ENCODE measurements at regions not wholly inside any gene's neighbourhood (a gene's known extent, or its start where the extent isn't known, plus 50 kb on each side); places are given as distances from the start of the nearest gene placed in this dataset.

DNA sequence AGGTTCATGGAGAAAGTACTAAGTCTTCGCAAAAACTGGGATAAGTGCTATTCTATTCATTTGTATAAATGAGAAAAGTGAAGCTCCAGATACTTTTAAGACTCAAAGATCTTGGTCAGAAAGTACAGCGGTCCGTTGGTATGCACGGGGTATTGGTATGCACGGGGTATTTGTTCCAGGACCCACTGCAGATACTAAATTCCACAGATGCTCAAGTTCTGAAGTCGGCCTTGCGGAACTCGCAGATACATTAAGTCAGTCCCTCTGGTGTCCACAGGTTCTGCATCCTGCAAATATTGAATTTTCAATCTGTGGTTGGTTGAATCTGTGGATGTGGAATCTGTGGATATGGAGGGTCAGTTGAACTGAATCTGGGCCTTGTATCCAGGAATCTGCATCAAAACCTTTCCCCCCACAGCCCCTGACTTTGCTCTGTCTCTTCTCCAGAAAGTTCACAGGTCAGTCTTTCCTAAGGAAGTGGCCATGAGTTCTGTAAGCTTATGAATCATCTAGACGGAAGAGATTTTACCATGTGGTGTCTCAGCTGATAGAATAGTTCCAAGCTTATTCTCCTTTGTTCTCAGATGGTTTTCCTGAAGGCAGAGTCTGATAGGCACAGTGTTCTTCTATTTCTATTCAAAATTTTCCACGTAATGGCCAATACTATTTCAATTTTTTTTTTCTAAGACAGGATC, 274.7 kb downstream of the NEDD1 start:
- H3K4me3 ChIP-seq (ENCODE audit: low read depth, low read length) = no peak overlapping the region
- in situ Hi-C loops (cut with HindIII; ENCODE audit: low sequenced_read_pairs) = no loop called here
- DNase-seq (ENCODE audit: low read depth) = no peak
- TF ChIP-seq, protein P1, sequence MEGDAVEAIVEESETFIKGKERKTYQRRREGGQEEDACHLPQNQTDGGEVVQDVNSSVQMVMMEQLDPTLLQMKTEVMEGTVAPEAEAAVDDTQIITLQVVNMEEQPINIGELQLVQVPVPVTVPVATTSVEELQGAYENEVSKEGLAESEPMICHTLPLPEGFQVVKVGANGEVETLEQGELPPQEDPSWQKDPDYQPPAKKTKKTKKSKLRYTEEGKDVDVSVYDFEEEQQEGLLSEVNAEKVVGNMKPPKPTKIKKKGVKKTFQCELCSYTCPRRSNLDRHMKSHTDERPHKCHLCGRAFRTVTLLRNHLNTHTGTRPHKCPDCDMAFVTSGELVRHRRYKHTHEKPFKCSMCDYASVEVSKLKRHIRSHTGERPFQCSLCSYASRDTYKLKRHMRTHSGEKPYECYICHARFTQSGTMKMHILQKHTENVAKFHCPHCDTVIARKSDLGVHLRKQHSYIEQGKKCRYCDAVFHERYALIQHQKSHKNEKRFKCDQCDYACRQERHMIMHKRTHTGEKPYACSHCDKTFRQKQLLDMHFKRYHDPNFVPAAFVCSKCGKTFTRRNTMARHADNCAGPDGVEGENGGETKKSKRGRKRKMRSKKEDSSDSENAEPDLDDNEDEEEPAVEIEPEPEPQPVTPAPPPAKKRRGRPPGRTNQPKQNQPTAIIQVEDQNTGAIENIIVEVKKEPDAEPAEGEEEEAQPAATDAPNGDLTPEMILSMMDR (IDR thresholded peaks at IDR 0.05; ENCODE audit: low read depth, low read length, missing control alignments) = no peak

DNA sequence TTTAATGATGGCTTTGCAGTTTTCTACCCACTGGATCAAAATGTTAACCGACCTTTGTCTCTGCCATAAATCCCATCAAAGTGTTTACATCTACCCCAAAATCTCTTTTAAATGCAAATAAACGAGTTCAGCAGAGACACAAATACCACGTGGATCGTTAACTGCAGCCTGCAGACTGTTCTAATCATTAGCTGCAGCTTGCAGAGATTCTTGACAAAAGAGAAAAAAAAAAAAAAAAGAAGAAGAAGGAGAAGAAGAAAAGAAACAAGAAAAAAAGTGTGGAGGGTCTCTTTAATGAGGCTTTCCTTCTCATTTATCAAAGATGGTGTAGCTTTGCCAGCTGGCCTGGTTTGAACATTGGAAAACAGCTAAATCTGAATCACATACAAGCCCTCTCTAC, 275.7 kb downstream of the NEDD1 start:
- TF ChIP-seq, protein P1 (IDR thresholded peaks at IDR 0.05; ENCODE audit: low read depth, low read length, missing control alignments) = no peak
- in situ Hi-C loops (cut with HindIII; ENCODE audit: low sequenced_read_pairs) = no loop called here
- DNase-seq (ENCODE audit: low read depth) = no peak
- H3K4me3 ChIP-seq (ENCODE audit: low read depth, low read length) = no peak overlapping the region

DNA sequence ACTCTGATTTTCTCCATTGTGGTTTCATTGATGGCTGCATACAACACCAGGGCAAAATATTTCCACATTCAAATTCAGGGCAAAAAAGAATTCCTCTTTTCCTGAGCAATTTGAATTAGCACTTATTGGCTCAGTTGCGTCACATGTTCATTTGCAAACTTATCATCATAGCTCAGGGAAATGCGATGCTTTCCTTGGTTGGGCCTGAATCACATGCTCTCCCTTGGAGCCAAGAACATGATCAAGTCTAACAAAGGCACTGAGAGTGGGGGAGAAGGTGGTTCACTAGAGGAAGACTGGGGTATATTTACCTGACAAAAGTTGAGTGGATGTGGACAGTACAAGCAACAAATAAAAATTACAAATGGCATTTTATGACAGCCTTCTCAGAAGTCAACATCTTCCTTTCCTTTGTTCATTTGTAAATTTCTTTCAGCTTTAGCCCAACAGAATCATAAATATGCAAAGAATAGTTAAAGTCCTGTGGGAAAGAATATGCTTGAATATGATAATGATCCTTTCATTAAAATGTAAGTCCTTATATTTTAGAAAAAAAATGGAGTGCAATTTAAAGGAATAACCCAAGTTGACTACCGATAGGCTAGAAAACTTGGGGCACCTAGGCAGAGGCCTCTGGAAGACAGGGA, 277.2 kb downstream of the NEDD1 start:
- no peak overlapping the region for H3K4me3 ChIP-seq (ENCODE audit: low read depth, low read length)
- TF ChIP-seq, protein P1 (IDR thresholded peaks at IDR 0.05; ENCODE audit: low read depth, low read length, missing control alignments) = no peak
- no peak for DNase-seq (ENCODE audit: low read depth)
- in situ Hi-C loops (cut with HindIII; ENCODE audit: low sequenced_read_pairs) = no loop called here

DNA sequence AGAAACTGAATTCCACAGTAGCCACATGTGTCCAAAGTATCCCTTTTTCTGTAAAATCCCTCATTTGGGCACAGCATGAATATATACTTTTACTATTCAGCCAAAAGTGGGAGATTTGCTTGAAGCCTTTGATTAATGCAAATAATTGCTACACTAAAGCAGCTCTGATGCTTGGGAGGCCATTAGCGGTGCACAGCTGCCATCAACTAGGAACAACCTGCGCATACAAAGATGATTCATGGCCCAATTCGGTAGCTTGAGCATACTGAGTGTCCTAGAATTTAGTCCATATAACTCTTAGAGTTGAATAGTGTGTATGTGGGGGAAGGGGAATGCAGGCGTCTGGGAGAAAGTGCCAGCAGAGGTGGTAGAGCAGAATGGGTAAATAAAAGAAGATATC, 277.0 kb upstream of the RMST start:
- TF ChIP-seq, protein P1 (IDR thresholded peaks at IDR 0.05; ENCODE audit: low read depth, low read length, missing control alignments) = no peak
- DNase-seq (ENCODE audit: low read depth) = no peak
- in situ Hi-C loops (cut with HindIII; ENCODE audit: low sequenced_read_pairs) = no loop called here
- H3K4me3 ChIP-seq (ENCODE audit: low read depth, low read length) = no peak overlapping the region

DNA sequence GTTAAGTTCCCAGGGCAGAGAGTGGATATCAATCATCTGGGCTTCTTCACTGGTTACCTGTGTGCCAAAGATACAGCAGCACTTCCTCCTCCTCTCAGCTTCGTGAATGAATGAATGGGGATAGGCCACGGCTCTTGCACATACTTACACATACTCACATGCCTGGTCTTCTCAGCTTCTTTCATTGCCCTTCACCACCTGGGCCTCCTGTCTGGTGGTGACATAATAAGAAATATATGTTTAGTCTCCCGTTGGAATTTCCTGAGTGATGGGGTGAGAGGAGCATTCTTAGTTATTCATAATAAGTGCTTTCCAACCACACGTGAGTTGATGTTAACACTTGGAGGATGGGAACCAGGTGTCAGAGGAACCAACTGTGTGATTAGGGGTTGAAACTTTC, 268.1 kb upstream of the RMST start:
- H3K4me3 ChIP-seq (ENCODE audit: low read depth, low read length) = no peak overlapping the region
- in situ Hi-C loops (cut with HindIII; ENCODE audit: low sequenced_read_pairs) = no loop called here
- no peak for DNase-seq (ENCODE audit: low read depth)
- TF ChIP-seq, protein P1 (IDR thresholded peaks at IDR 0.05; ENCODE audit: low read depth, low read length, missing control alignments) = no peak

DNA sequence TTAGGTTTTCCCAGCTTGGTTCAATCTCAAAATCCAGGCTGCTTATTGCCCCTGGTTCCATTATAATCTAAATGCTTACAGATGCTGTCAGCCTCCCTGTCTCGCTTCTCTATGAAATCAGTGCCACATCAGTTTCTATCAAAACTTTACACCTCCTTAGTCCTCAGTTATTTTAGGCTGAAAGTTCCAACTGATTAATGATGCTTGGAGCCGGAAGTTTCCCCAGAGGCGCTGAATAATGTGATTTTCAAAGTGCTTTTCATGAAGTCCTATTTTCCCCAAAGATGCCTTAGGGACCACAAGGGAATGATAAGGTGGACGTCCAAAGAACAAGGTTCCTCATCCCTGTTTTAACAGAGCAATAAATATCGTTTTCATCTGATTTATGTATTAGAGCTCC, 262.4 kb upstream of the RMST start:
- H3K4me3 ChIP-seq (ENCODE audit: low read depth, low read length) = no peak overlapping the region
- no peak for DNase-seq (ENCODE audit: low read depth)
- TF ChIP-seq, protein P1 (IDR thresholded peaks at IDR 0.05; ENCODE audit: low read depth, low read length, missing control alignments) = no peak
- in situ Hi-C loops (cut with HindIII; ENCODE audit: low sequenced_read_pairs) = no loop called here

All from astrocyte of the cerebellum (primary cell).